ENCODE measurements at regions not wholly inside any gene's neighbourhood (a gene's known extent, or its start where the extent isn't known, plus 50 kb on each side); places are given as distances from the start of the nearest gene placed in this dataset.

GRCh38 chr6:117205876-117206275 is 59.5 kb upstream of the VGLL2 start (continued):
- TF ChIP-seq RORB (CRISPR knock-in tag; IDR thresholded peaks at IDR 0.05): no peak
- no peak for TF ChIP-seq FOXP4 (CRISPR knock-in tag; IDR thresholded peaks at IDR 0.05)
- TF ChIP-seq CREM (CRISPR knock-in tag; IDR thresholded peaks at IDR 0.05): no peak
- no peak for TF ChIP-seq ESRRA (CRISPR knock-in tag; IDR thresholded peaks at IDR 0.05; ENCODE audit: borderline replicate concordance)
- TF ChIP-seq TP53 (CRISPR knock-in tag; IDR thresholded peaks at IDR 0.05): no peak
- no peak for TF ChIP-seq NFYB (CRISPR knock-in tag; conservative IDR thresholded peaks at IDR 0.05; ENCODE audit: low read depth)
- no peak for TF ChIP-seq JAZF1 (CRISPR knock-in tag; IDR thresholded peaks at IDR 0.05)
- no peak for TF ChIP-seq OVOL2 (CRISPR knock-in tag; IDR thresholded peaks at IDR 0.05; ENCODE audit: borderline replicate concordance)

DNA sequence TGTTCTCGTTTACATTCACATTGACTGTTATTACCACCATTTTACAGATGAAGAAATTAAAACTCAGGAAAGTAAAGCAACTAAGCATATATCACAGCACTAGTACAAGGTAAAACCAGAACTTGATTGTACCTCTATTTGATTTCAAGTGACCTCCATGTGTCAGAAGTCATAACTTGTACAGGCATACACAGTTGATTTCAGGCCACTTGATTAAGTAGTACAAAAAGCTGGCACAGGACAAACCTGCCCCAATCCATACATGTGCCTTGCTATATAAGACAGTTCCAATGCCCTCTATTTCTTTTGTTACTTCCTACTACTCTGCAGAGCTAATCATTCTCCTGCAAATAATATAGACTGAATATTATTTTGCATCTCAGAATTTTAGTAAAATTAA is 58.8 kb upstream of the VGLL2 start:
- ATAC-seq (no peak), DNase-seq (ENCODE audit: low spot score) (no peak)
- Mint-ChIP-seq H3K4me1 (peaks cover 12% of the 10 kb centered on the region), H3K4me3 (no peak overlapping the region), H3K36me3 (no peaks in the 10 kb centered on the region), H3K27me3 (ENCODE audit: low read depth) (no peaks in the 10 kb centered on the region), H3K9me3 (peaks cover 16% of the 10 kb centered on the region), H3K27ac (no peak overlapping the region)
- CTCF ChIA-PET: no interaction called here
- POLR2A ChIA-PET: no interaction called here
- no peak for TF ChIP-seq ZNF317 (CRISPR knock-in tag; IDR thresholded peaks at IDR 0.05; ENCODE audit: borderline replicate concordance, low read depth)
- no peak for TF ChIP-seq ZNF138 (CRISPR knock-in tag; conservative IDR thresholded peaks at IDR 0.05)
- no peak for TF ChIP-seq ATF6 (CRISPR knock-in tag; IDR thresholded peaks at IDR 0.05)
- TF ChIP-seq, protein P1, sequence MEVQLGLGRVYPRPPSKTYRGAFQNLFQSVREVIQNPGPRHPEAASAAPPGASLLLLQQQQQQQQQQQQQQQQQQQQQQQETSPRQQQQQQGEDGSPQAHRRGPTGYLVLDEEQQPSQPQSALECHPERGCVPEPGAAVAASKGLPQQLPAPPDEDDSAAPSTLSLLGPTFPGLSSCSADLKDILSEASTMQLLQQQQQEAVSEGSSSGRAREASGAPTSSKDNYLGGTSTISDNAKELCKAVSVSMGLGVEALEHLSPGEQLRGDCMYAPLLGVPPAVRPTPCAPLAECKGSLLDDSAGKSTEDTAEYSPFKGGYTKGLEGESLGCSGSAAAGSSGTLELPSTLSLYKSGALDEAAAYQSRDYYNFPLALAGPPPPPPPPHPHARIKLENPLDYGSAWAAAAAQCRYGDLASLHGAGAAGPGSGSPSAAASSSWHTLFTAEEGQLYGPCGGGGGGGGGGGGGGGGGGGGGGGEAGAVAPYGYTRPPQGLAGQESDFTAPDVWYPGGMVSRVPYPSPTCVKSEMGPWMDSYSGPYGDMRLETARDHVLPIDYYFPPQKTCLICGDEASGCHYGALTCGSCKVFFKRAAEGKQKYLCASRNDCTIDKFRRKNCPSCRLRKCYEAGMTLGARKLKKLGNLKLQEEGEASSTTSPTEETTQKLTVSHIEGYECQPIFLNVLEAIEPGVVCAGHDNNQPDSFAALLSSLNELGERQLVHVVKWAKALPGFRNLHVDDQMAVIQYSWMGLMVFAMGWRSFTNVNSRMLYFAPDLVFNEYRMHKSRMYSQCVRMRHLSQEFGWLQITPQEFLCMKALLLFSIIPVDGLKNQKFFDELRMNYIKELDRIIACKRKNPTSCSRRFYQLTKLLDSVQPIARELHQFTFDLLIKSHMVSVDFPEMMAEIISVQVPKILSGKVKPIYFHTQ (CRISPR knock-in tag; IDR thresholded peaks at IDR 0.05): no peak
- no peak for TF ChIP-seq OVOL2 (CRISPR knock-in tag; IDR thresholded peaks at IDR 0.05; ENCODE audit: borderline replicate concordance)
- no peak for TF ChIP-seq RELA (CRISPR knock-in tag; IDR thresholded peaks at IDR 0.05; ENCODE audit: borderline replicate concordance)
- TF ChIP-seq GABPB1 (CRISPR knock-in tag; IDR thresholded peaks at IDR 0.05): no peak
- no peak for TF ChIP-seq ZNF532 (CRISPR knock-in tag; IDR thresholded peaks at IDR 0.05; ENCODE audit: borderline replicate concordance)
- TF ChIP-seq GRHL2 (CRISPR knock-in tag; IDR thresholded peaks at IDR 0.05; ENCODE audit: insufficient replicate concordance, severe bottlenecking): no peak
- TF ChIP-seq FOXP1 (CRISPR knock-in tag; IDR thresholded peaks at IDR 0.05; ENCODE audit: borderline replicate concordance): no peak
- no peak for TF ChIP-seq SMAD4 (CRISPR knock-in tag; IDR thresholded peaks at IDR 0.05)
- TF ChIP-seq, protein P2, sequence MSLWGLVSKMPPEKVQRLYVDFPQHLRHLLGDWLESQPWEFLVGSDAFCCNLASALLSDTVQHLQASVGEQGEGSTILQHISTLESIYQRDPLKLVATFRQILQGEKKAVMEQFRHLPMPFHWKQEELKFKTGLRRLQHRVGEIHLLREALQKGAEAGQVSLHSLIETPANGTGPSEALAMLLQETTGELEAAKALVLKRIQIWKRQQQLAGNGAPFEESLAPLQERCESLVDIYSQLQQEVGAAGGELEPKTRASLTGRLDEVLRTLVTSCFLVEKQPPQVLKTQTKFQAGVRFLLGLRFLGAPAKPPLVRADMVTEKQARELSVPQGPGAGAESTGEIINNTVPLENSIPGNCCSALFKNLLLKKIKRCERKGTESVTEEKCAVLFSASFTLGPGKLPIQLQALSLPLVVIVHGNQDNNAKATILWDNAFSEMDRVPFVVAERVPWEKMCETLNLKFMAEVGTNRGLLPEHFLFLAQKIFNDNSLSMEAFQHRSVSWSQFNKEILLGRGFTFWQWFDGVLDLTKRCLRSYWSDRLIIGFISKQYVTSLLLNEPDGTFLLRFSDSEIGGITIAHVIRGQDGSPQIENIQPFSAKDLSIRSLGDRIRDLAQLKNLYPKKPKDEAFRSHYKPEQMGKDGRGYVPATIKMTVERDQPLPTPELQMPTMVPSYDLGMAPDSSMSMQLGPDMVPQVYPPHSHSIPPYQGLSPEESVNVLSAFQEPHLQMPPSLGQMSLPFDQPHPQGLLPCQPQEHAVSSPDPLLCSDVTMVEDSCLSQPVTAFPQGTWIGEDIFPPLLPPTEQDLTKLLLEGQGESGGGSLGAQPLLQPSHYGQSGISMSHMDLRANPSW (CRISPR knock-in tag; conservative IDR thresholded peaks at IDR 0.05; ENCODE audit: low read depth): no peak
- TF ChIP-seq ERG (CRISPR knock-in tag; IDR thresholded peaks at IDR 0.05): no peak
